HL-60 (cell line): ENCODE measurements at regions not wholly inside any gene's neighbourhood (a gene's known extent, or its start where the extent isn't known, plus 50 kb on each side); places are given as distances from the start of the nearest gene placed in this dataset.

Experiments
- DNase-seq, 2 experiments: peaks; one replicate each; pipeline ENCODE4 v3.0.0-alpha.2; 2010 to 2020; ENCODE audit warnings: low read depth in 1 of 2, low spot score in 1 of 2
- H3K27ac ChIP-seq: fragments of 250-450 bp; sonication (Bioruptor Pico); replicated peaks from 2 replicates; pipeline ENCODE4 v1.5.1; 2020; ENCODE audit warnings: mild to moderate bottlenecking, moderate library complexity
- H3K27me3 ChIP-seq: fragments of 250-450 bp; sonication (Bioruptor Pico); 2 replicates; pipeline ENCODE4 v1.5.1; 2021; ENCODE audit warnings: mild to moderate bottlenecking, moderate library complexity; ENCODE audit not compliant: insufficient read depth, poor library complexity, severe bottlenecking
- H3K4me3 ChIP-seq: replicated peaks from 2 replicates; pipeline ENCODE4 v1.5.1; 2011; ENCODE audit warnings: mild to moderate bottlenecking, control low read depth, low read length; ENCODE audit not compliant: insufficient read depth
- CTCF ChIP-seq: IDR thresholded peaks from one replicate; pipeline ENCODE4 v1.5.1; 2011; ENCODE audit warnings: low read length, control low read depth, inconsistent platforms; ENCODE audit not compliant: insufficient read depth
- GABPA ChIP-seq: IDR thresholded peaks from 2 replicates; pipeline ENCODE4 v1.6.1; 2012; ENCODE audit warnings: low read depth
- POLR2AphosphoS5 ChIP-seq: IDR thresholded peaks from 2 replicates; pipeline ENCODE4 v1.6.1; 2012; ENCODE audit warnings: low read depth
- SPI1 ChIP-seq: IDR thresholded peaks from 2 replicates; pipeline ENCODE4 v1.6.1; 2012; ENCODE audit warnings: low read depth, mild to moderate bottlenecking, borderline replicate concordance
- TF ChIP-seq, protein P1 (sequence below): IDR thresholded peaks from 2 replicates; pipeline ENCODE4 v1.6.1; 2012; ENCODE audit warnings: low read depth; ENCODE audit not compliant: insufficient replicate concordance

DNA sequence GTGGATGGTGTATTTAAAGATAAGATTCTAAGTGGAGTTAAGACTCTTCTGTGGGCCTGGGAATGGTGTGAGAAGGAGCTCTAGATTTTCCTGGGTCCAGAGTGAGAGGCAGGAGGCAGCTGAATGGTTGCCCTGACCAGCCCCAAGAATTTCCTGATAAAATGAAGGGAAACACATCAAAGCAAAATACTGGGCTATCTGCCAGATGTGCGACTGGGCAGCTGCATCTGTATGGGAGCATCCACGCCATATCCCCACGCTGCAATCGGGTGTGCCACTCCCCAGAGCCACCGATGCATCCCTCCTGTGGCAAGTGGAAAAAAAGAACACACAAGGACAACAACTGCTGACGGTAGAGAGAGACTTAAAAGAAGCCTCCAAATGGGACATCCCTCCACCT lies 84.3 kb upstream of the COX10 start:
- H3K27me3 ChIP-seq = no peaks in the 10 kb centered on the region
- no peak overlapping the region for H3K4me3 ChIP-seq

GRCh38 chr17:13986855-13987254 lies 82.4 kb upstream of the COX10 start:
- DNase-seq = no peak
- Histone ChIP-seq H3K4me3 (no peak overlapping the region), H3K27ac (no peak overlapping the region), H3K27me3 (no peaks in the 10 kb centered on the region)
- TF ChIP-seq, protein P1, sequence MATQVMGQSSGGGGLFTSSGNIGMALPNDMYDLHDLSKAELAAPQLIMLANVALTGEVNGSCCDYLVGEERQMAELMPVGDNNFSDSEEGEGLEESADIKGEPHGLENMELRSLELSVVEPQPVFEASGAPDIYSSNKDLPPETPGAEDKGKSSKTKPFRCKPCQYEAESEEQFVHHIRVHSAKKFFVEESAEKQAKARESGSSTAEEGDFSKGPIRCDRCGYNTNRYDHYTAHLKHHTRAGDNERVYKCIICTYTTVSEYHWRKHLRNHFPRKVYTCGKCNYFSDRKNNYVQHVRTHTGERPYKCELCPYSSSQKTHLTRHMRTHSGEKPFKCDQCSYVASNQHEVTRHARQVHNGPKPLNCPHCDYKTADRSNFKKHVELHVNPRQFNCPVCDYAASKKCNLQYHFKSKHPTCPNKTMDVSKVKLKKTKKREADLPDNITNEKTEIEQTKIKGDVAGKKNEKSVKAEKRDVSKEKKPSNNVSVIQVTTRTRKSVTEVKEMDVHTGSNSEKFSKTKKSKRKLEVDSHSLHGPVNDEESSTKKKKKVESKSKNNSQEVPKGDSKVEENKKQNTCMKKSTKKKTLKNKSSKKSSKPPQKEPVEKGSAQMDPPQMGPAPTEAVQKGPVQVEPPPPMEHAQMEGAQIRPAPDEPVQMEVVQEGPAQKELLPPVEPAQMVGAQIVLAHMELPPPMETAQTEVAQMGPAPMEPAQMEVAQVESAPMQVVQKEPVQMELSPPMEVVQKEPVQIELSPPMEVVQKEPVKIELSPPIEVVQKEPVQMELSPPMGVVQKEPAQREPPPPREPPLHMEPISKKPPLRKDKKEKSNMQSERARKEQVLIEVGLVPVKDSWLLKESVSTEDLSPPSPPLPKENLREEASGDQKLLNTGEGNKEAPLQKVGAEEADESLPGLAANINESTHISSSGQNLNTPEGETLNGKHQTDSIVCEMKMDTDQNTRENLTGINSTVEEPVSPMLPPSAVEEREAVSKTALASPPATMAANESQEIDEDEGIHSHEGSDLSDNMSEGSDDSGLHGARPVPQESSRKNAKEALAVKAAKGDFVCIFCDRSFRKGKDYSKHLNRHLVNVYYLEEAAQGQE = no peak
- TF ChIP-seq SPI1 (no peak), POLR2AphosphoS5 (no peak), GABPA (no peak), CTCF (no peak)

More for the DNA sequence above, 84.3 kb upstream of the COX10 start:
- TF ChIP-seq SPI1 = no peak
- no peak for TF ChIP-seq GABPA
- TF ChIP-seq CTCF = no peak
- TF ChIP-seq, protein P1 = no peak
- no peak for TF ChIP-seq POLR2AphosphoS5
- DNase-seq = no peak
- H3K27ac ChIP-seq = no peak overlapping the region

GRCh38 chr17:13989138-13989537 lies 80.2 kb upstream of the COX10 start:
- H3K27me3 ChIP-seq = no peaks in the 10 kb centered on the region
- DNase-seq = no peak
- no peak overlapping the region for H3K4me3 ChIP-seq
- TF ChIP-seq, protein P1 = no peak
- no peak for TF ChIP-seq POLR2AphosphoS5
- TF ChIP-seq SPI1 = no peak
- no peak for TF ChIP-seq CTCF
- TF ChIP-seq GABPA = no peak
- H3K27ac ChIP-seq = no peak overlapping the region
